ENCODE measurements at regions not wholly inside any gene's neighbourhood (a gene's known extent, or its start where the extent isn't known, plus 50 kb on each side); places are given as distances from the start of the nearest gene placed in this dataset.

- TF ChIP-seq TCF4 (CRISPR knock-in tag; IDR thresholded peaks at IDR 0.05; ENCODE audit: borderline replicate concordance) (no peak), CSRNP3 (CRISPR knock-in tag; IDR thresholded peaks at IDR 0.05) (no peak), RARB (CRISPR knock-in tag; IDR thresholded peaks at IDR 0.05) (no peak), TOX (CRISPR knock-in tag; IDR thresholded peaks at IDR 0.05; ENCODE audit: borderline replicate concordance) (no peak), PATZ1 (CRISPR knock-in tag; IDR thresholded peaks at IDR 0.05; ENCODE audit: borderline replicate concordance) (no peak), ZNF565 (CRISPR knock-in tag; conservative IDR thresholded peaks at IDR 0.05; ENCODE audit: low read depth) (no peak)
Measured at GRCh38 chr13:107217251-107217650, 649.3 kb upstream of the ARGLU1 start.
